K562 (cell line): ENCODE measurements at regions not wholly inside any gene's neighbourhood (a gene's known extent, or its start where the extent isn't known, plus 50 kb on each side); places are given as distances from the start of the nearest gene placed in this dataset.

ENCODE experiments used
- ATAC-seq: fragments of 200-7000 bp; cut with Tn5 transposase; 3 replicates; pipeline ENCODE4 v1.9.1; 2020; ENCODE audit warnings: moderate library complexity
- BruUV-seq: library from RNA; stranded (reverse); fragments of 400-500 nt; replicated peaks from 2 replicates; lab custom pipeline; 2021; lab: Mats Ljungman, UMichigan
- CTCF ChIA-PET: fragments of 300-600 bp; formaldehyde crosslinking; extraction: SDS; loops from one replicate; lab custom pipeline; 2021; ENCODE audit warnings: low intra/inter-chr PET ratio; lab: Yijun Ruan, JAX
- POLR2A ChIA-PET: fragments of 300-600, 350-650 bp; sonication (Branson Sonifier 250); formaldehyde crosslinking; extraction: SDS; loops from one replicate; lab custom pipeline; 2021; ENCODE audit warnings: antibody characterized with exemption, inconsistent platforms; lab: Yijun Ruan, JAX
- DNase-seq, 4 experiments: peaks; one replicate each; pipeline versions ENCODE4 v3.0.0 to v3.0.0-alpha.2; 2011 to 2018; ENCODE audit warnings: low spot score in 3 of 4, mixed read lengths in 3 of 4; ENCODE audit errors: extremely low read depth in 1 of 4
- FAIRE-seq: peaks from 2 replicates; lab custom pipeline; 2011; peaks lifted over from hg19 to GRCh38; lab: Jason Lieb, UNC
- H2AFZ ChIP-seq: 2 replicates; pipeline ENCODE4 v1.6.0; 2011; ENCODE audit warnings: low read depth, low read length, control low read depth, inconsistent platforms
- H3K27ac ChIP-seq: fragments of 200-600 bp; 3 replicates; pipeline ENCODE4 v1.8.0; 2011; ENCODE audit warnings: low read depth, mild to moderate bottlenecking, control low read depth, inconsistent platforms, low read length, moderate library complexity, mixed read lengths; ENCODE audit errors: extremely low read depth
- H3K27me3 ChIP-seq, 2 experiments: fragments of 300-600 bp in 1 of 2; 2 replicates in 1 of 2; 3 replicates in 1 of 2; pipeline versions ENCODE4 v1.6.0 to v1.8.0; 2011; ENCODE audit warnings: inconsistent platforms in 2 of 2, low read length in 2 of 2, mild to moderate bottlenecking in 1 of 2, mixed read lengths in 1 of 2, moderate library complexity in 1 of 2; ENCODE audit not compliant: control insufficient read depth in 2 of 2, insufficient read depth in 2 of 2
- H3K36me3 ChIP-seq: fragments of 300-600 bp; 3 replicates; pipeline ENCODE4 v1.8.0; 2011; ENCODE audit warnings: mild to moderate bottlenecking, low read length, inconsistent platforms; ENCODE audit not compliant: control insufficient read depth, insufficient read depth
- H3K4me1 ChIP-seq, 2 experiments: fragments of 200-600 bp in 1 of 2; replicated peaks in 1 of 2; 2 replicates in 1 of 2; 3 replicates in 1 of 2; pipeline versions ENCODE4 v1.5.1 to v1.8.0; 2011; ENCODE audit warnings: inconsistent platforms in 2 of 2, low read length in 2 of 2, mild to moderate bottlenecking in 1 of 2, mixed read lengths in 1 of 2, moderate library complexity in 1 of 2; ENCODE audit not compliant: control insufficient read depth in 2 of 2, insufficient read depth in 2 of 2
- H3K4me2 ChIP-seq: 2 replicates; pipeline ENCODE4 v1.6.1; 2011; ENCODE audit warnings: low read length, control low read depth, inconsistent platforms, mixed read lengths; ENCODE audit not compliant: insufficient read depth
- H3K4me3 ChIP-seq: fragments of 200-600 bp; sonication (generic), shearing (Covaris generic); 2 replicates; pipeline ENCODE4 v1.5.1; 2016; ENCODE audit warnings: control low read depth, inconsistent platforms
- H3K79me2 ChIP-seq: fragments of 200-600 bp; 3 replicates; pipeline ENCODE4 v1.8.0; 2011; ENCODE audit warnings: low read length, inconsistent platforms; ENCODE audit not compliant: control insufficient read depth, insufficient read depth
- H3K9ac ChIP-seq, 2 experiments: 2 replicates each; pipeline versions ENCODE4 v1.6.0 to v1.6.1; 2011; ENCODE audit warnings: low read depth in 2 of 2, low read length in 2 of 2, control low read depth in 1 of 2, inconsistent platforms in 1 of 2, mild to moderate bottlenecking in 1 of 2, mixed read lengths in 1 of 2; ENCODE audit not compliant: insufficient read depth in 1 of 2
- H3K9me1 ChIP-seq: one replicate; pipeline ENCODE4 v1.6.0; 2011; ENCODE audit warnings: inconsistent platforms, mild to moderate bottlenecking, low read length, moderate library complexity; ENCODE audit not compliant: control insufficient read depth, insufficient read depth
- H3K9me3 ChIP-seq: replicated peaks from 2 replicates; pipeline ENCODE4 v1.5.1; 2011; ENCODE audit warnings: low read depth, low read length, inconsistent platforms; ENCODE audit not compliant: control insufficient read depth, insufficient read depth
- H4K20me1 ChIP-seq: replicated peaks from 2 replicates; pipeline ENCODE4 v1.6.1; 2011; ENCODE audit warnings: low read length, inconsistent platforms, mixed read lengths; ENCODE audit not compliant: control insufficient read depth, insufficient read depth
- ATF2 ChIP-seq: sonication (generic); formaldehyde crosslinking; IDR thresholded peaks from 2 replicates; pipeline ENCODE4 v1.8.1; 2022; ENCODE audit warnings: missing genetic modification reagents
- MTA2 ChIP-seq: fragments of 450-650 bp; IDR thresholded peaks from 2 replicates; pipeline ENCODE4 v1.6.1; 2016; ENCODE audit warnings: low read depth
- PCBP1 ChIP-seq: fragments of 200-400 bp; formaldehyde crosslinking; IDR thresholded peaks from 2 replicates; pipeline ENCODE4 v1.6.1; 2018; ENCODE audit warnings: mild to moderate bottlenecking, low read depth, low read length; ENCODE audit not compliant: poor library complexity, severe bottlenecking
- PHF21A ChIP-seq: fragments of 450-650 bp; IDR thresholded peaks from 2 replicates; pipeline ENCODE4 v1.6.1; 2017; ENCODE audit warnings: low read depth, borderline replicate concordance
- TBP ChIP-seq: optimal IDR thresholded peaks from 2 replicates; pipeline ENCODE3; 2011; ENCODE audit warnings: low read depth, low read length, improper control_type of control experiment
- WGBS: fragments of 100-300 bp; shearing (Covaris generic); methylation state at CpG from one replicate; pipeline ENCODE4 v1.1.6; 2016; ENCODE audit warnings: low coverage, mixed read lengths; ENCODE audit not compliant: insufficient coverage; ENCODE audit errors: missing lambda C conversion rate; 5-methylcytosine and 5-hydroxymethylcytosine counted together
- in situ Hi-C: fragments of 300-500 bp; cut with MboI; formaldehyde crosslinking; loops from 4 replicates; pipeline ENCODE4 v1.15.0; 2018; ENCODE audit warnings: inconsistent platforms, mixed read lengths
- intact Hi-C: fragments of 100-400 bp; cut with micrococcal nuclease; formaldehyde crosslinking; loops from 2 replicates; pipeline ENCODE4 v1.14.2; 2022

GRCh38 chr2:126145752-126146151 lies 510.2 kb upstream of the GYPC start:
- no peak for TF ChIP-seq PCBP1
- no peak overlapping the region for H3K9ac ChIP-seq
- no peaks in the 10 kb centered on the region for H3K9me1 ChIP-seq
- H2AFZ ChIP-seq, result no peak overlapping the region
- no peak overlapping the region for H3K4me3 ChIP-seq
- ChIA-PET POLR2A (interaction anchor here (1.5 kb wide), 1 partner anchor 31 kb away, joined by 4 read pairs; no protein-coding TSS in a partner anchor), CTCF (no interaction called here)
- in situ Hi-C loops, result no loop called here
- H3K79me2 ChIP-seq, result no peaks in the 10 kb centered on the region
- no peaks in the 10 kb centered on the region for H3K4me1 ChIP-seq
- H3K27me3 ChIP-seq, result no peaks in the 10 kb centered on the region
- no peak overlapping the region for H3K27ac ChIP-seq
- no peak for ATAC-seq
- no peak for FAIRE-seq
- H3K36me3 ChIP-seq, result no peaks in the 10 kb centered on the region
- H4K20me1 ChIP-seq, result no peaks in the 10 kb centered on the region
- 0% methylated on average over 1 of the region's 1 CpG for WGBS
- intact Hi-C loops, result no loop called here
- no peaks in the 10 kb centered on the region for H3K9me3 ChIP-seq
- no TSS peak for BruUV-seq
- DNase-seq, result no peak
- H3K4me2 ChIP-seq, result no peak overlapping the region

DNA sequence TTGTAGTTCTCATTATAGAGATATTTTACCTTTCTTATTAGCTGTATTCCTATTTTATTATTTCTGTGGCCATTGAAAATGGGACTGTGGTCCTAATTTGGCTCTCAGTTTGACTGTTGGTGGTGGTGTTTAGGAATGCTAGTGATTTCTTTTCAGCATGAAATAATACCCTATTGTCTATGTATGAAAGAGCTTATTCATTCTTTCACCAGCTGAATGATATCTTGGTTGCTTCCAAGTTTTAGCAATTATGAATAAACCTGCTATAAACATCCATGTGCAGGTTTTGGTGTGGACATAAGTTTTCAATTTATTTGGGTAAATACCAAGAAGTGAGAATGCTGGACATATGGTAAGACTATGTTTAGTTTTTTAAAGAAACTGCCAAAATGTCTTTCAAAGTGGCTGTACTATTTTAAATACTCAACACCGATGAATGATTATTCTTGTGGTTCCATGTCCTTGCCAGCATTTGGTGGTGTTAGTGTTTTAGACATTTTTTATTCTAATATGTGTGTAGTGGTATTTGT lies 501.6 kb upstream of the GYPC start:
- no peaks in the 10 kb centered on the region for H3K27me3 ChIP-seq
- H4K20me1 ChIP-seq, result no peaks in the 10 kb centered on the region
- H3K9me3 ChIP-seq, result no peaks in the 10 kb centered on the region
- H3K9ac ChIP-seq, result no peak overlapping the region
- intact Hi-C loops (no loop called here), in situ Hi-C loops (no loop called here)
- DNase-seq, result no peak
- H3K36me3 ChIP-seq, result no peaks in the 10 kb centered on the region
- CTCF ChIA-PET, result no interaction called here
- no peak for ATAC-seq
- POLR2A ChIA-PET, result no interaction called here
- no TSS peak for BruUV-seq
- no peaks in the 10 kb centered on the region for H3K9me1 ChIP-seq
- WGBS, result 4% methylated on average over 1 of the region's 1 CpG
- no peaks in the 10 kb centered on the region for H3K4me1 ChIP-seq
- H3K4me3 ChIP-seq, result no peak overlapping the region
- TF ChIP-seq ATF2 (CRISPR knock-in tag) (no peak), TBP (no peak), MTA2 (no peak), PHF21A (no peak)
- TF ChIP-seq, all 486 proteins: peak for 0
- Histone ChIP-seq H3K27ac (no peak overlapping the region), H3K79me2 (no peaks in the 10 kb centered on the region), H3K4me2 (no peak overlapping the region), H2AFZ (no peak overlapping the region)
- FAIRE-seq, result no peak
